ENCODE measurements at regions not wholly inside any gene's neighbourhood (a gene's known extent, or its start where the extent isn't known, plus 50 kb on each side); places are given as distances from the start of the nearest gene placed in this dataset.

DNA sequence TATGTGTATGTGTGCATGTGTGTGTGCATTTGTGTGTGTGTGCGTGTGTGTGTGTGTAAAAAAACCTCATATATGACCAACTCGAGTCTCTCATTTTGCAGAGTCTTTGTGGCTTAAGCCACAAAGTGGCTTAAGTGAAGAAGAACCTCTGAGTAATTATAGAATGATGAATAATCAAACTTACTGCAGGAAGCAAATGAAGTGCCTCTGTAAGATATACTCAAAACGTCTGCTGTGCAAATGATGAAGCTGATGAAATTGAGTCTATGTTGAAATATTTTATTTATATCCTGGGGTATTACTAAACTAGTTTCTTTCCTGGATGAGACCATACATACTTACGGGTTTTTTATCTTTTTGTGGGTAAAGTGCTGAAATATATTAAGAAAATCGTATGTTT lies 1198.7 kb downstream of the PCDH7 start:
- no peak overlapping the region for H3K4me3 ChIP-seq (ENCODE audit: low read depth, low read length)
- TF ChIP-seq CTCF (conservative IDR thresholded peaks at IDR 0.05; ENCODE audit: low read depth, low read length) = no peak
- DNase-seq (ENCODE audit: low read depth) = no peak

DNA sequence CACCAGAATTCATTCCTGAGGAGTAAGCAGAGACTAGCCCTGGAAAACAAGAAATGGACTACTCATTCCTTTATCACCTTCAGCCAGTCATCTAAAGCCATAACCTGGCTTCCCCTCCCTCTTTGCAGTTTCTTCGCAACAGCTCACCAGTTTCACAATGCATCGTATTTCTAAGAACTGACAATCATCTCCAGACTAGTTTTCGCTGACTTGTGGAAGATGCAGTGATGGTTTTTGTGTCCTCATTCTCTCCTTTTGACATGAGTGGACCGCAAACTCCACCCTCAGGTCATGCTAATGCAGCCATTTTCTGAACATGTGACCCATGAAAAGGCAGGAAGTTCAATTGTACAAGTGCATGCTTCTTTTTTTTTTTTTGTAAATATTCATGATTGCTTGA lies 1203.5 kb downstream of the PCDH7 start:
- H3K4me3 ChIP-seq (ENCODE audit: low read depth, low read length) = no peak overlapping the region
- no peak for DNase-seq (ENCODE audit: low read depth)
- no peak for TF ChIP-seq CTCF (conservative IDR thresholded peaks at IDR 0.05; ENCODE audit: low read depth, low read length)

- no peak for TF ChIP-seq CTCF (conservative IDR thresholded peaks at IDR 0.05; ENCODE audit: low read depth, low read length)
Observed at GRCh38 chr4:31929676-31930345, 1209.6 kb downstream of the PCDH7 start.

DNA sequence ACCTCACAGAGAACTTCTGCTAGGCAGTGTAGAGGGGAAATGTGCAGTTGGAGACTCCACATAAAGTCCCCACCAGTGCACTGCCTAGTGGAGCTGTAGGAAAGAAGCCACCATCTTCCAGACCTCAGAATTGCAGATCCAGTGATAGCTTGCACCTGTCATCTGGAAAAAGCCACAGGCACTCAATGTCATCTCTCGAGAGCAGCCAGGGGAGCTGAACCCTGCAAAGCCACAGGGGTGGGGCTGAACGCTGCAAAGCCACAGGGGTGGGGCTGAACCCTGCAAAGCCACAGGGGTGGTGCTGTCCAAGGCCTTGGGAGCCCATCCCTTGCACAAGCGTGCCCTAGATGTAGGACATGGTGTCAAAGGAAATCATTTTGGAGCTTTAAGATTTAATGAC lies 1226.3 kb downstream of the PCDH7 start:
- TF ChIP-seq CTCF (conservative IDR thresholded peaks at IDR 0.05; ENCODE audit: low read depth, low read length) = no peak
- no peak overlapping the region for H3K4me3 ChIP-seq (ENCODE audit: low read depth, low read length)
- no peak for DNase-seq (ENCODE audit: low read depth)

More at GRCh38 chr4:31929676-31930345, 1209.6 kb downstream of the PCDH7 start:
- H3K4me3 ChIP-seq (ENCODE audit: low read depth, low read length) = no peak overlapping the region
- no peak for DNase-seq (ENCODE audit: low read depth)

GRCh38 chr4:31947101-31947500 lies 1226.9 kb downstream of the PCDH7 start:
- TF ChIP-seq CTCF (conservative IDR thresholded peaks at IDR 0.05; ENCODE audit: low read depth, low read length) = no peak
- no peak overlapping the region for H3K4me3 ChIP-seq (ENCODE audit: low read depth, low read length)
- DNase-seq (ENCODE audit: low read depth) = no peak

- no peak overlapping the region for H3K4me3 ChIP-seq (ENCODE audit: low read depth, low read length)
- no peak for DNase-seq (ENCODE audit: low read depth)
- TF ChIP-seq CTCF (conservative IDR thresholded peaks at IDR 0.05; ENCODE audit: low read depth, low read length) = no peak
Observed at GRCh38 chr4:31949045-31949444, 1228.9 kb downstream of the PCDH7 start.

- no peak overlapping the region for H3K4me3 ChIP-seq (ENCODE audit: low read depth, low read length)
- no peak for DNase-seq (ENCODE audit: low read depth)
- TF ChIP-seq CTCF (conservative IDR thresholded peaks at IDR 0.05; ENCODE audit: low read depth, low read length) = no peak
Observed at GRCh38 chr4:31955346-31955745, 1235.2 kb downstream of the PCDH7 start.
